ENCODE measurements at regions not wholly inside any gene's neighbourhood (a gene's known extent, or its start where the extent isn't known, plus 50 kb on each side); places are given as distances from the start of the nearest gene placed in this dataset.

DNA sequence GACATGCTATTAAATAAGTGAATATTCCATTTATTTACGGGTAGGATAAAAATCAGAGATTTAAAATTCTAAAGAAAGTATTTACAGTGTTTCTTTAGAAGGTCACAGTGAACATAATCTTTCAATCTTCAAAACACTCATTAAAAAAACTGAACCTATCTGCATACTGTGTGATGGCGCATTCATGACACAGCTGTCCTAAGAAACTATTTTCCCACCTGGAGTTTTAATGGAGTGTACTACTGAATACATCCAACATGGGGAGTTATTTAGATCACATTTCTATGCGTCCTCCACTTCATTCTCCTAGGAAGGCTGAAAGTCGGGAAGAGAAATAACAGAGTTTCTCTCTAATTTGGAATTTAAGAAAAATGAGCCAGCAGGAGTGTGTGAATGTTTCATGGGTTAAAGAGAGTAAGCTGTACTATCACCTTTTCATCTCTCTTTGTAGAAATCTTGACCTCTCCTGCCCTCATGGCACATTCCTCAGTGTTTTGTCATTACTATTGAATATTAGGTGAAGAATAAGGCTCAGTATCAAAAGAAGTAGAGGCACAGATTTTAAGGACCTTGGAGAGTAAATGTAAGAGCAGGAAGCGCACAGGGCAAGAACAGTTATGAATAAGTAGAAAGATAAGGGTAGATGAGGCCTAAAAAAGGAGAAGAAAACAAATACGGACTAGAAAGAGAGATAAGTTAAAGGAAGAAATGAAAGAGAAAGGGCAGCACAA lies 551.2 kb upstream of the TUSC1 start:
- H3K4me1 ChIP-seq = no peaks in the 10 kb centered on the region
- intact Hi-C loops (cut with DNase I) = no loop called here
- TF ChIP-seq POLR2A (IDR thresholded peaks at IDR 0.05) (no peak), POLR2AphosphoS5 (IDR thresholded peaks at IDR 0.05; ENCODE audit: insufficient read depth in 1 of 2, low read depth in 1 of 2) (no peak)
- TF ChIP-seq, protein P1, sequence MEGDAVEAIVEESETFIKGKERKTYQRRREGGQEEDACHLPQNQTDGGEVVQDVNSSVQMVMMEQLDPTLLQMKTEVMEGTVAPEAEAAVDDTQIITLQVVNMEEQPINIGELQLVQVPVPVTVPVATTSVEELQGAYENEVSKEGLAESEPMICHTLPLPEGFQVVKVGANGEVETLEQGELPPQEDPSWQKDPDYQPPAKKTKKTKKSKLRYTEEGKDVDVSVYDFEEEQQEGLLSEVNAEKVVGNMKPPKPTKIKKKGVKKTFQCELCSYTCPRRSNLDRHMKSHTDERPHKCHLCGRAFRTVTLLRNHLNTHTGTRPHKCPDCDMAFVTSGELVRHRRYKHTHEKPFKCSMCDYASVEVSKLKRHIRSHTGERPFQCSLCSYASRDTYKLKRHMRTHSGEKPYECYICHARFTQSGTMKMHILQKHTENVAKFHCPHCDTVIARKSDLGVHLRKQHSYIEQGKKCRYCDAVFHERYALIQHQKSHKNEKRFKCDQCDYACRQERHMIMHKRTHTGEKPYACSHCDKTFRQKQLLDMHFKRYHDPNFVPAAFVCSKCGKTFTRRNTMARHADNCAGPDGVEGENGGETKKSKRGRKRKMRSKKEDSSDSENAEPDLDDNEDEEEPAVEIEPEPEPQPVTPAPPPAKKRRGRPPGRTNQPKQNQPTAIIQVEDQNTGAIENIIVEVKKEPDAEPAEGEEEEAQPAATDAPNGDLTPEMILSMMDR (IDR thresholded peaks at IDR 0.05) = no peak

DNA sequence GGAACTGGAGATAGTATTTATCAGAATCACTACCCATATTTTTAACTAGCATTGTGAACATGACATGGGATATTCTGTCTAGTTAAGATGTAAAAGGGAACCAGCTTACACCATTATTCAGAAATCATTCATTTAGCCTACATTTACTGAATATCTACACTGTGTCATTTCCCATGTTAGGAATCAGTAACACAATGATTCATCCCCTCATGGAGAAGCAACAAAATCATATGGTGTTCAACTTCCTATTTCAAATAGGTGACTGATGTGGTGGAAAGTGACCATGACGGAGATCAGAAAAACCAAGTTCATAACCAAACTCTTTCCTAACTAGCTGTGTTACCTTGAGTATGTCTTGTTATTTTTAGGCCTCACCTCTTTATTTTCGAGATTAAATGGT lies 550.0 kb upstream of the TUSC1 start:
- no peaks in the 10 kb centered on the region for H3K9me3 ChIP-seq
- no peaks in the 10 kb centered on the region for H3K4me1 ChIP-seq
- DNase-seq (ENCODE audit: extremely low spot score in 2 of 2) = no peak
- H3K27ac ChIP-seq = no peak overlapping the region
- intact Hi-C loops (cut with DNase I) = no loop called here
- no peaks in the 10 kb centered on the region for H3K36me3 ChIP-seq
- H3K27me3 ChIP-seq = no peaks in the 10 kb centered on the region
- H3K4me3 ChIP-seq = no peak overlapping the region
- TF ChIP-seq POLR2AphosphoS5 (IDR thresholded peaks at IDR 0.05; ENCODE audit: insufficient read depth in 1 of 2, low read depth in 1 of 2) (no peak), POLR2A (IDR thresholded peaks at IDR 0.05) (no peak)
- TF ChIP-seq, protein P1 (IDR thresholded peaks at IDR 0.05) = no peak

More for the DNA sequence above, 551.2 kb upstream of the TUSC1 start:
- H3K27me3 ChIP-seq = no peaks in the 10 kb centered on the region
- no peak overlapping the region for H3K27ac ChIP-seq
- H3K4me3 ChIP-seq = no peak overlapping the region
- H3K36me3 ChIP-seq = no peaks in the 10 kb centered on the region
- no peaks in the 10 kb centered on the region for H3K9me3 ChIP-seq
- no peak for DNase-seq (ENCODE audit: extremely low spot score in 2 of 2)

DNA sequence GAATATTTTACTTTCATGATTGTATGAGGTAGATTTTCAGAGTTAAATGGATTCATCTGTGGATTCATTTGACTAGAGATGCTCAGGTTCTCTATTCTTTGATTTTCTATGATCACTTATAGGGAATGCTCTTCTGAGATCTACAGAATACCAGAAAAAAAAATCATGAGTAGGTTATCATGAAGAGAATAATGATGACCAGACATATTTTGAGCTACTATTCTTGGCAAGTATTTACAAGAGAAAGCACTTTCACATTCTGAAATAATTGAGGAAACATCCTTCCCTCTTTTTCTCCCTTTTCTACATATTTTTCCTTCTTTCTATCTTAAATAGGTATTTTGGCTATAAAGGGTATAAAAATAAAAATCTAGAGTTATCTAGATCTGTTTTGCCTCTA lies 543.0 kb upstream of the TUSC1 start:
- H3K27ac ChIP-seq = no peak overlapping the region
- H3K27me3 ChIP-seq = no peaks in the 10 kb centered on the region
- no peak overlapping the region for H3K4me3 ChIP-seq
- DNase-seq (ENCODE audit: extremely low spot score in 2 of 2) = no peak
- H3K9me3 ChIP-seq = no peaks in the 10 kb centered on the region
- TF ChIP-seq POLR2AphosphoS5 (IDR thresholded peaks at IDR 0.05; ENCODE audit: insufficient read depth in 1 of 2, low read depth in 1 of 2) (no peak), POLR2A (IDR thresholded peaks at IDR 0.05) (no peak)
- intact Hi-C loops (cut with DNase I) = no loop called here
- no peaks in the 10 kb centered on the region for H3K36me3 ChIP-seq
- H3K4me1 ChIP-seq = no peaks in the 10 kb centered on the region

DNA sequence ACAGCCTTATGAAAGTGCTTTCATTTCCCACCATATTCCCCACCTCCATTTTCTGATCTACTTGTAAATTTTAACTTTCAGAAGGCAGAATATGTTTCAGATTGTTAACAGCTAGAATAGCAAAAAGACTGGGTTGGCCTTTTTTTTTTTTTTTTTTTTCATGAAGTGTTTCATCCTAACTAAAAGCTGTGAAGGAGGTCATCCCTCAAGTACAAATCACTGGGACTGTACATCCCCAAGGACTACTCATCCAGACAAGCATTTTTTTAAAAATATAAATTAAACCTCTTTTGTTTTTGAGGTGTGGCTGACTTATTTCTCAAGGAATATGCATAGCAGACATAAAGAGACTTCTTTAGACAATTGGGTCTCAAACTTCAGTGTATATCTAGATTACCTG lies 542.1 kb upstream of the TUSC1 start:
- no peaks in the 10 kb centered on the region for H3K27me3 ChIP-seq
- no peaks in the 10 kb centered on the region for H3K36me3 ChIP-seq
- H3K9me3 ChIP-seq = no peaks in the 10 kb centered on the region
- no peak overlapping the region for H3K27ac ChIP-seq
- DNase-seq (ENCODE audit: extremely low spot score in 2 of 2) = no peak
- TF ChIP-seq, protein P1 (IDR thresholded peaks at IDR 0.05) = no peak
- TF ChIP-seq POLR2AphosphoS5 (IDR thresholded peaks at IDR 0.05; ENCODE audit: insufficient read depth in 1 of 2, low read depth in 1 of 2) (no peak), POLR2A (IDR thresholded peaks at IDR 0.05) (no peak)
- intact Hi-C loops (cut with DNase I) = no loop called here
- H3K4me1 ChIP-seq = no peaks in the 10 kb centered on the region
- H3K4me3 ChIP-seq = no peak overlapping the region

DNA sequence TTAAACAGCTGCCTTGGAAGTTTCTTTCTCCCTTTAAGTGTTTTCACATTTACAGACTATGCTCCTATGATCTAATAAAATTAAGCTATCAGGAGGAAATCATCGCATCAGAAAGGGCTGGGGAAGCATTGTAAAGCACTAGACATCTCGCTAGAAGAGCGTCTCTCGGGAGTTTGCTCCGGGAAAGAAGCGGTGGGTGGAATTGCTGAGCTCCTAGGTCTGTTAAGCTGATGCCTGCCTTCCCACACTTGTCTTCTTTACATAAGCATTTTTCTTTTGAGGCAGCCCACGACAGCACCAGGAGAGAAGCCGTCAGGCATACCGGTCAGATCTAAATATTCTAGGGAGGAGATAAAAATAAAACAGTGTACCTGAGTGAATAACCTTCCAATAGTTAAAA lies 541.7 kb upstream of the TUSC1 start:
- DNase-seq (ENCODE audit: extremely low spot score in 2 of 2) = no peak
- Histone ChIP-seq H3K27ac (no peak overlapping the region), H3K4me3 (no peak overlapping the region), H3K4me1 (no peaks in the 10 kb centered on the region), H3K27me3 (no peaks in the 10 kb centered on the region), H3K36me3 (no peaks in the 10 kb centered on the region), H3K9me3 (no peaks in the 10 kb centered on the region)
- TF ChIP-seq POLR2A (IDR thresholded peaks at IDR 0.05) (no peak), POLR2AphosphoS5 (IDR thresholded peaks at IDR 0.05; ENCODE audit: insufficient read depth in 1 of 2, low read depth in 1 of 2) (no peak)
- TF ChIP-seq, protein P1 (IDR thresholded peaks at IDR 0.05) = no peak
- intact Hi-C loops (cut with DNase I) = no loop called here
